Hippocampal formation (tissue), 2 donors: ENCODE measurements at regions not wholly inside any gene's neighbourhood (a gene's known extent, or its start where the extent isn't known, plus 50 kb on each side); places are given as distances from the start of the nearest gene placed in this dataset.

ENCODE experiments used
- DNase-seq, 2 donors: peaks; one replicate each; lab custom pipeline; 2025; lab: John Stamatoyannopoulos, UW

GRCh38 chr22:27635852-27636251 lies 165.7 kb downstream of the MN1 start:
- DNase-seq: no peak

- DNase-seq: no peak
Observed at GRCh38 chr22:27636716-27637508, 164.6 kb downstream of the MN1 start.

- no peak for DNase-seq
Observed at GRCh38 chr22:27637604-27638003, 164.0 kb downstream of the MN1 start.

DNA sequence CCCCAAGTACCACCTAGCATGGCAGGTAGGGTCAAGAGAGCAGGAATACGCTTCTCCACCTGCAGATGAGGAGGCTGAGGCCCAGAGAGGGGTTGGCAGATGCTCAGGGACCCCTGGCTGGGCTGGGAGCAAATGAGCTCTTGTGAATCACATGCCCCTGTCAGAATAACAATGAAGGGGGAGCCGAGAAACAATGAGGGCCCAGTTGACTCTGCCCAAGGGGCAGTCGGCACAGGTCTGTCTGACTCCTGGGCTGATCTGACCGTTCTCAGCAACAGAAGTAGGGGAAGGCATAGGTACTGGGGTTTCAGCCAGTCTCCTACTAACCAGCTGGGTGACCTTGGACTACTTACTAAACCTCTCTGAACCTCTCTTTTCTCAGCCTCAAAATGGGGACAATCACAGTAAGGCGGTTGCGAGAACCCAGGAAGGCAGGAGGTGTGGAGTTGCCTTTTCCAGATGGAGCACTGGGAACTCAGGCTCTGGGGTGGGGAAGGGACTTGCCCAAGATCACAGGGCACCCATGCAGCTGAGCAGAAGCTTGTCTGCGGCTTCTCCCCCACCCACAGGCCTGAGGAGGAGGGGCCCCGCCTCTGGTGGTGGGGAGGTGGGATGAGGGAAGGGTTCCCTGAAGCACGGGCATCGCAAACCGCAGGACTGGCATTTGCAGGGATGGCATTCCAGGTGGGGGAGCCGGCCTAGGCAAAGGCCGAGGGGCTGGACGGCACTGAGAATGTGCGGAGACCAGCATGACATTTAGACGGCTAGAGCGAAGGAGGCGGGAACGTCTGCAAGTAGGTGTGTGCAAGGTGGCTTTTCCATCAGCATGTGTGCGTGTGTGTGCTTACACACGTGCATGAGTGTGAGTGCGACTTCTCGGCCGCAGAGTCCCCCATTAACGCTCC lies 163.0 kb downstream of the MN1 start:
- no peak for DNase-seq

- no peak for DNase-seq
Observed at GRCh38 chr22:27639248-27640086, 162.1 kb downstream of the MN1 start.

DNA sequence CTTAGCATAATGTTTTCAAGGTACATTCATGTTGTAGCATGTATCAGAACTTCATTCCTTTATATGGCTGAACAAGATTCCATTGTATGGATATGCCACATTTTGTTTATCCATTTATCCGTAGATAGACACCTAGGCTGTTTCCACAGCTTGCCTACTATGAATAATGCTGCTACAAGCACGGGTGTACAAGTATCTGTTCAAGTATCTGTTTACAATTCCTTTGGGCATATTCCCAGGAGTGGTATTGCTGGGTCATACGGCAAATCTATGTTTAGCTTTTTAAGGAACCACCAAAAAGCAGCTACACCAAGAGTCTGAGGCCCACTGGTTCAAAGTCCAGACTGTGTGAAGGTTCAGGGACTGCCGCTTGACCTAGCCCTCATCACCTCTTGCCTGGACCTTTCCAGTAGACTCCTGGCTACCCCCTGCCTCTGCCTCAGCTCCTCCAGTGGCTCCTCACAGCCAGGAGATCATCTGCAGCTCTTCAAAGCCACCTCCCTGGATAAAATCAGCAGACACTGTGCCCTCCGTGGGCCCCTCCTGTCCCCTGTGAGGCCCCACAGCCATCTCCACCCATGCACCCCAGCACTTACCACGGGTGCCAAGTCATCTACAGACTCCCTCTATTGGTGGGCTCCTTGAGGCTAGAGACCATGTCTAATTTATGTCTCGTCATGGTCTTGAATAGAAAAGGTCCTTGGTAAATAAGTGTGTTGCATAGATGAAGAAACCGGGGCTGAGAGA lies 160.3 kb downstream of the MN1 start:
- DNase-seq: no peak

DNA sequence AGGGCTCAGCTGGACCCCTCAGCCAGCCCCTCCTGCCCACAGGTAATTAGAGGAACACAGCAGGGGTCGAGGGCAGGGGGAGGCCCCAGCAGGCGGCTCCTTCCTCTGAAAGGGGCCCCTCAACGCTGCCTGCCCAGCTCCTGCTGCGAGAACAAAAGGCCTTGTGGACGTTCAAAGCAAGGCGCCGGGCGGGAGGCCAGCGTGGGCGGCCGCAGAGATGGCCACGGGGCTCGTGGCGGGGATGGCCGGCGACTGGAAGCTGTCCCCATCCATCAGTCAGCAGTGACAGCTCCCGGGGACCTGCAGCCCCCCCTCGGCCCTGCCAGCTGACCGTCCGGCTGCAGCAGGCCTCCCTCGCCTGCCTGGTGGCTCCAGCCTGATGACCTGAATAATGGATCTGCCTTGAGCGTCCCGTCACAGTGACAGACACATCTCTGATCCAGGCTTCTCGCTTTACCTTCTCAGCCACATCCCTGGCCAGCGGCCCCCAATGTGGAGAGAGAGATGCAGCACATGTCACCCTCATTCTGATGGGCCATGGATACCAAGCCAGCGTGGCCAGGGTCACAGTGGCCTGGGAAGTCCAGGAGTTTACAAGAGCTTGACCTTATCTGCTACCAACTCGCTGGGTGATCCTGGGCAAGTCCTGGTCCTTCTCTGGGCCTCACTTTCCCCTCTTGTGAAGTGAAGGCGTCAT lies 159.3 kb downstream of the MN1 start:
- peak; percentile 93 to 94 for DNase-seq

GRCh38 chr22:27643907-27644306 lies 157.6 kb downstream of the MN1 start:
- DNase-seq: no peak

DNA sequence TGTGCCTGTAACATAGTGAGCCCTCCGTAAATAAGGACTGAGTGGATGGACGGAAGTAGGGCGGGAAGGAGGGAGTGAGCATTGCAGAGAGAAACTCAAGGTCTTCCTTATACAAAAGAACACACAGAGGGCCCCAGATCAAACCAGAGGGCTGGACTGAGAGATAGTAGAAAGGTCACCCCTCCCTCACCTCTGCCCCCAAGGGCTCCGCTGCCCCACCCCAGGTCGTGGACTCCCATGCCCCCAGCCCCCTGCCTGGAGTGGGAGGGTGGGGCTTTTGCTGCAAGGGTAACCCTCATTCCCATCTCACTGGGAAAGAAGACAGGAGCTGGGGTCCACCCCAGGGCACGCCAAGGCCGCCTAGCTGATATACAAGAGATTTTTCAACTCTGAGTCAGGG lies 157.0 kb downstream of the MN1 start:
- no peak for DNase-seq

- no peak for DNase-seq
Observed at GRCh38 chr22:27647540-27647939, 154.0 kb downstream of the MN1 start.

GRCh38 chr22:27648074-27648473 lies 153.5 kb downstream of the MN1 start:
- DNase-seq: no peak

- no peak for DNase-seq
Observed at GRCh38 chr22:27648853-27649252, 152.7 kb downstream of the MN1 start.

- no peak for DNase-seq
Observed at GRCh38 chr22:27650572-27650971, 151.0 kb downstream of the MN1 start.

GRCh38 chr22:27650985-27651384 lies 150.6 kb downstream of the MN1 start:
- DNase-seq: no peak

DNA sequence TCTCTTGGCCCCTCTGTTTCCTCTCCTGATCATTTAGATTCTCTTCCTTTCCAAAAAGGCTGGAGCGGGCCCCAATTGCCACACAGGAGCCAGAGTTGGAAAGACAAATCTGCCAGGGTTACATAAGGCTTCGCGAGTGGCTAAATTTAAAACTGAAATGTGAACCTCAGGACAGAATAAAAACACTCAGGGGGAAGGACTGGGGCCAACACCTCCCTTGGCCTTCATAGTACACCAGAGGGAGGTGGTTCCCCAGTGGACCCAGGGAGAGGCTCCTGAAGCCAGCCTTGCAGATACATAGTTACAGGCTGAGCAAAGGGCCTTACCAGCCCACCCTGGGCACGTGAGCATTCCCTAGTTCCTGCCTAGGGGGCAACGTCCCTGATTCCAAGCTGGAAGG lies 150.1 kb downstream of the MN1 start:
- DNase-seq: no peak

DNA sequence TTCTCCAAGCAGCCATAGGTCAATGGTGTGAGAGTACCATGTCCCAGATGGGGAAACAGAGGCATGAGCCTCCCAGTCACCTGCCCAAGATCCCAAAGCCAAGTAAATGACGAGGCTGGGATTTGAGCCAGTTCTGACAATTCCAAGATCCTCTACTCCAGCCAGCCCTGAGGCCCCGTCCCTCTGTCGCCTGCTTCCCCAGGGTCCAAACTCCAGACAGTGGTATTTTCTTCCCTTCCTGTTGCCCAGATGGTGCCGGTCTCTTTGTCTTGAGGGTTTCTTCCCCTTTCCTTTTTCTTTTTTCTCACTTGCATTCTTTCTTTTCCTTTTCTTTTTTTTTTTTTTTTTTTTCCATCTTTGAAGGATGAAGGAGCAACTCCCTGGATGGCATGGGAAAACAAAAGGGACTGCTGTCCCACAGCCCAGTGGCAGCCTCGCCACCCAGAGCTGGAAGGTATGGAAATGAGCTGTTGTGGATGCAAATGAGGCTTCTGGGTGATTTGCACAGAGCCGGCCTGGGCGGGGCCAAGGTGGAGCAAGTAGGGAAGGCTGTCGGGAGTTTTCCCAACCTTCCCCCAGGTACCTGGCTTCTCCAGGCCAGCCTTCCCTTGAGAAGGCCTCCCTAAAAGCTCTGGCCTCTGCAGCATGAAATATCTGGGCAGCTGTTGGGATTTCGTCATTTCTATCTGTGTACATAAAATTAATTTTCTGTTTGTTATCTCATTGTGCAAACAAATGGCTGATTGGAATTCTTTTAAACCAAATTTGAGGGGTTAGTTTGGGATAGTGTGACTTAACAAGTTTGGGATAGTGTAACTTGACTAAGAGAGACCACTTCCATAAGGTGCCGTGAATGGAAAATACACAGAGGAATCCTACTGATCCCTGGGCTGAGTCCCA lies 146.8 kb downstream of the MN1 start:
- no peak for DNase-seq

GRCh38 chr22:27655582-27656185 lies 145.9 kb downstream of the MN1 start:
- DNase-seq: no peak

DNA sequence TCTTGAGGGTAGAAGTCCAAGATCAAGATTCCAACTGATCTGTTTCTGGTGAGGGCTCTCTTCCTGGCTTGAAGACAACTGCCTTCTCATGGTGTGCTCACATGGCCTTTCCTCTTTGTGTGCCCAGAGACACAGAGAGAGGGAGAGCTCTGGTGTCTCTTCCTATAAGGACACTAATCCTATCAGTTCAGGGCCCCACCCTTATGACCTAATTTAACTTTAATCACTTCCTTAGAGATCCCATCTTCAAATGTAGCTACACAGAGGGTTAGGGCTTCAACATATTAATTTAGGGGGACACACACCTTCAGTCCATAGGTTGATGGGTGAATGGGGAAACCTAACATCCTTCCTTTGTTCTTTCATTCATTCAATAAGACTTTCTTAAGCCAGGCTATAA lies 144.6 kb downstream of the MN1 start:
- DNase-seq: no peak

DNA sequence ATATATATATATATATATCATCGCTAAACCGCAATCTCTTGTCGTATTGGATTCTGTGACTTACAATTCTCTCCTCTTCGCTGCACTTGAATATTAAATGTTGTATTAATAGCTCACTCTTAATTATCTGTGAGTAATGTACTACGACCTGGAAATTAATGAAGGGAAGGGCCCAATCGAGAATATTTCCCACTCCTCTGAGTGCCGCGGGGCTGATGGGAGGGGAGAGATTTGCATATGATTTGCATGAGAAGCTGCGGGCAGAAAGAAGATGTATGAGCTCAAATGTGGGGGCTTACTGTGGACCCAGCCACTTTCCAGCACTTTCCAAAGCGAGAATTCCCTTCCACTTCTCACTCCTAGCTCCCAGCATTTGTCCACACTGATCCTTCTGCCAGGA lies 141.2 kb downstream of the MN1 start:
- DNase-seq: no peak
